ENCODE measurements at regions not wholly inside any gene's neighbourhood (a gene's known extent, or its start where the extent isn't known, plus 50 kb on each side); places are given as distances from the start of the nearest gene placed in this dataset.

DNA sequence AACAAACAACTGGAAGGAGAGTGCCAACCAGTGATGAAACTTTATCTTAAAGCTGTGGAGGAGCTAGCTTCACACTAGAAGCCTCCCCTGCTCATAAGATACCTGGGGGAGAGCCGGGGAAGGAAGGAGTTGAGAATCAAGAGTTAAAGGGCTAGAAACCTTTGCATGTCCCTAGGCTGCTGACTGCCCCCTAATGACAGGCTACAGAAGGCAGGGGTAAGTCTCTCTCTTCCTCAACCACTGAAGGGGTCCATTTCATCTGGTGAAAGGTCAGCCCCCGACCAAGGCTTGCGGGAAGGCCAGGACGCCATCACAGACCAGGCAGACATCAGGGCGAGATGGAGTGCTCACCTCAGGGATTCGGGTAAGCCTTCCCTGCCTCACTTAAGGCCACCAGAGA is 65.6 kb upstream of the GRHL3 start:
- Mint-ChIP-seq H3K36me3 (ENCODE audit: low read depth) (no peaks in the 10 kb centered on the region), H3K4me1 (no peaks in the 10 kb centered on the region), H3K27ac (ENCODE audit: unreplicated experiment) (no peak overlapping the region), H3K4me3 (no peak overlapping the region), H3K9me3 (no peaks in the 10 kb centered on the region), H3K27me3 (ENCODE audit: low read depth) (no peaks in the 10 kb centered on the region)
- TF ChIP-seq, protein P1, sequence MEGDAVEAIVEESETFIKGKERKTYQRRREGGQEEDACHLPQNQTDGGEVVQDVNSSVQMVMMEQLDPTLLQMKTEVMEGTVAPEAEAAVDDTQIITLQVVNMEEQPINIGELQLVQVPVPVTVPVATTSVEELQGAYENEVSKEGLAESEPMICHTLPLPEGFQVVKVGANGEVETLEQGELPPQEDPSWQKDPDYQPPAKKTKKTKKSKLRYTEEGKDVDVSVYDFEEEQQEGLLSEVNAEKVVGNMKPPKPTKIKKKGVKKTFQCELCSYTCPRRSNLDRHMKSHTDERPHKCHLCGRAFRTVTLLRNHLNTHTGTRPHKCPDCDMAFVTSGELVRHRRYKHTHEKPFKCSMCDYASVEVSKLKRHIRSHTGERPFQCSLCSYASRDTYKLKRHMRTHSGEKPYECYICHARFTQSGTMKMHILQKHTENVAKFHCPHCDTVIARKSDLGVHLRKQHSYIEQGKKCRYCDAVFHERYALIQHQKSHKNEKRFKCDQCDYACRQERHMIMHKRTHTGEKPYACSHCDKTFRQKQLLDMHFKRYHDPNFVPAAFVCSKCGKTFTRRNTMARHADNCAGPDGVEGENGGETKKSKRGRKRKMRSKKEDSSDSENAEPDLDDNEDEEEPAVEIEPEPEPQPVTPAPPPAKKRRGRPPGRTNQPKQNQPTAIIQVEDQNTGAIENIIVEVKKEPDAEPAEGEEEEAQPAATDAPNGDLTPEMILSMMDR (conservative IDR thresholded peaks at IDR 0.05), result no peak
- no peak for DNase-seq (ENCODE audit: low read depth, low spot score)

DNA sequence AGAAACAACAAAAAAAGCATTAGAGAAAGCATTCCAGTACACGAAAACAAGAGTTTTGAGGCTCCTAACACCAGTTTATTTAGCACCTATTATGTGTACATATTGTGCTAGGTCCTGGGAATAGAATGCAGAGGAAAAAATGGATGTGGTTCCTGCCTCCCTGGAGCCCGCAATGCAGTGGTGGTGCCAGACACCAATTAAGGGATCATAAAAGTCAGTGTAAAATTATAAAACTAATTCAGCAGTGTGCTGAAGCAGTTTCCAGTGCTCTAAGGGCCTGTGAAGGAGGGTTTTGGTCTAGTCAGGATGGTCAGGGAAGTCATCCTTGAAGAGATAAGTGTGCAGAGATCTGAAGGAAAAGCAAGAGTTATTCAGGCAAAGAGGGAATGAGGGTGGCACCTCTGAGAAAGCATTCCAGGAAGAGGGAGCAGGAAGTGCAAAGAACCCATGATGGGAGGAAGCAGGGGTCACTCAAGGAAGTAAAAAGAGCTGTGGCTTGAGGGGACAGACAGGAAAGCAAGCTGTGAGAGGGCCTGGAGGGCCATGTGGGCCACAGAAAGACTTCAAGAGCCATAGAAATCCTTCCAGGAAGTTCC is 65.2 kb upstream of the IFNLR1 start:
- Mint-ChIP-seq H3K27me3 (ENCODE audit: low read depth) (no peaks in the 10 kb centered on the region), H3K4me3 (no peak overlapping the region), H3K36me3 (ENCODE audit: low read depth) (no peaks in the 10 kb centered on the region), H3K9me3 (no peaks in the 10 kb centered on the region), H3K4me1 (no peaks in the 10 kb centered on the region), H3K27ac (ENCODE audit: unreplicated experiment) (no peak overlapping the region)
- TF ChIP-seq, protein P1 (conservative IDR thresholded peaks at IDR 0.05), result no peak
- no peak for DNase-seq (ENCODE audit: low read depth, low spot score)

DNA sequence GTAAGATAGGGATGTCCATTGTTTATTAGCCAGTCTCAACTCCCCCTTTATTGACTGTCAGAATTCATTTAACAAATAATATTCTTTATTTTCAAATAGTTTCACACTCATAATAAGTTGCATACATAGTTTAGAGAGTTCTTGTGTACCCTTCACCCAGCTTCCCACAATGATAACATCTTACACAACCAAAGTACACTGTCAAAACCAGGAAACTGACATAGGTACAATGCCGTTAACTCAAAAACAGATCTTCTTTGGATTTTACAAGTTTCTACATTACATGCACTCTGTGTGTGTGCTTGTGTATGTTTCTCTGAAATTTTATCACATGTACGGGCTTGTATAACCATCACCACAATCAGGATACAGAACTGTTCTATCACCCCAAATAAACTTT is 64.4 kb upstream of the IFNLR1 start:
- Mint-ChIP-seq H3K9me3 (no peaks in the 10 kb centered on the region), H3K27me3 (ENCODE audit: low read depth) (no peaks in the 10 kb centered on the region), H3K36me3 (ENCODE audit: low read depth) (no peaks in the 10 kb centered on the region), H3K4me1 (no peaks in the 10 kb centered on the region), H3K4me3 (no peak overlapping the region), H3K27ac (ENCODE audit: unreplicated experiment) (no peak overlapping the region)
- TF ChIP-seq, protein P1 (conservative IDR thresholded peaks at IDR 0.05), result no peak
- no peak for DNase-seq (ENCODE audit: low read depth, low spot score)

DNA sequence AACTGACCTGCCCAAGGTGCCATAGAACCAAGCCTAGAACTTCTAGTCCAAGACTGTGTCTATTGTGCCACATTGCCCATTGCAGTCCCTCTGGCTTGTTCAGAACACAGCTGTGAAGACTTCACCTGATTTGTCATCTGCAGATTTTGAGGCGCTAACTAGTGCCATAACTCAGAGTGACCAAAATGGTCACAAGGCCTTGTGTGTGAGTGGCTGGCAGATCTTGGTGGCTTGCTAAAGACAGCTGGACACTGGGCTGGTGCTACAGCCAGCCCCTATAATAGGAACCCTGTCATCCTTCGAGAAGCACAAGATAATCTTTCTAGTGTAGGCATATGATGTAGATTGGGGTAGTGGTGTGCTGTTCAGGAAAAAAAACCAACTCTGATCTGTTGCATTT is 63.7 kb upstream of the IFNLR1 start:
- Mint-ChIP-seq H3K4me1 (no peaks in the 10 kb centered on the region), H3K27me3 (ENCODE audit: low read depth) (no peaks in the 10 kb centered on the region), H3K27ac (ENCODE audit: unreplicated experiment) (no peak overlapping the region), H3K36me3 (ENCODE audit: low read depth) (no peaks in the 10 kb centered on the region), H3K9me3 (no peaks in the 10 kb centered on the region), H3K4me3 (no peak overlapping the region)
- DNase-seq (ENCODE audit: low read depth, low spot score), result no peak
- TF ChIP-seq, protein P1 (conservative IDR thresholded peaks at IDR 0.05), result no peak

DNA sequence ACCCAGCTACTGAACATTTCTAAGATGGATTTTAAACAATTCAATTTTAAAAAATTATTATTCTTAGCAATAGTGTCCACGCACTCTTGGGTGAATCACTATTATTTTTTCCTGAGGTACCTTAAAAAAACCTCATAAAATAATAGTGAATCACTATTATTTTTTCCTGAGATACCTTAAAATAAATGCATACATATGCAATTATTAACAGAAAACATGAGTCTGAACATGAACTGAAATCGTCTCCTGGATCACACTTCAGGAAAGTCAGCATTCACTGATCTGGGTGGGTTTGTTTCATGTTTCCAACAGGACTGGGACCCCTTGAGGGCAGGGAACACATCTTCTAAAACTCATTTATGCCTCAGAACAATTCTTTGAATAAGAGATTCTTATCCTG is 63.1 kb upstream of the IFNLR1 start:
- no peaks in the 10 kb centered on the region for H3K4me1 Mint-ChIP-seq
- no peak overlapping the region for H3K4me3 Mint-ChIP-seq
- H3K27ac Mint-ChIP-seq (ENCODE audit: unreplicated experiment), result no peak overlapping the region
- no peaks in the 10 kb centered on the region for H3K9me3 Mint-ChIP-seq
- H3K27me3 Mint-ChIP-seq (ENCODE audit: low read depth), result no peaks in the 10 kb centered on the region
- H3K36me3 Mint-ChIP-seq (ENCODE audit: low read depth), result no peaks in the 10 kb centered on the region
- TF ChIP-seq, protein P1 (conservative IDR thresholded peaks at IDR 0.05), result no peak
- DNase-seq (ENCODE audit: low read depth, low spot score), result no peak

All from neural crest cell (in vitro differentiated cells).